HG03442 (cell line): ENCODE measurements at regions not wholly inside any gene's neighbourhood (a gene's known extent, or its start where the extent isn't known, plus 50 kb on each side); places are given as distances from the start of the nearest gene placed in this dataset.
"Not testable (repeated sequence)": the region's sequence is repeated elsewhere in the genome, so short reads cannot be mapped to it uniquely, and the experiment has no call there.

Experiments
- ATAC-seq: cut with Tn5 transposase; IDR thresholded peaks from one replicate; pipeline ENCODE4 v1.9.1; 2021; ENCODE audit warnings: mild to moderate bottlenecking, moderate library complexity; ENCODE audit not compliant: unreplicated experiment

GRCh38 chr3:124620600-124621063, 109.6 kb upstream of the UMPS start:
- ATAC-seq: peak; percentile 54

- ATAC-seq: no peak
Observed at GRCh38 chr3:124621498-124621897, 108.8 kb upstream of the UMPS start.

GRCh38 chr3:124625074-124625473, 105.2 kb upstream of the UMPS start:
- ATAC-seq: no peak

GRCh38 chr3:124627501-124627908, 102.7 kb upstream of the UMPS start:
- no peak for ATAC-seq

- no peak for ATAC-seq
Observed at GRCh38 chr3:124628863-124629262, 101.4 kb upstream of the UMPS start.

GRCh38 chr3:124629497-124629896, 100.8 kb upstream of the UMPS start:
- no peak for ATAC-seq

- no peak for ATAC-seq
Observed at GRCh38 chr3:124630960-124631359, 99.3 kb upstream of the UMPS start.

GRCh38 chr3:124631727-124632126, 98.5 kb upstream of the UMPS start:
- ATAC-seq: no peak

GRCh38 chr3:124632566-124633140, 97.6 kb upstream of the UMPS start:
- no peak for ATAC-seq

GRCh38 chr3:124633524-124633923, 96.7 kb upstream of the UMPS start:
- ATAC-seq: no peak

- ATAC-seq: no peak
Observed at GRCh38 chr3:124634210-124635168, 95.8 kb upstream of the UMPS start.

- no peak for ATAC-seq
Observed at GRCh38 chr3:124635169-124635539, 95.1 kb upstream of the UMPS start.

GRCh38 chr3:124636101-124636862, 94.0 kb upstream of the UMPS start:
- ATAC-seq: no peak

GRCh38 chr3:124636863-124637296, 93.4 kb upstream of the UMPS start:
- ATAC-seq: no peak

GRCh38 chr3:124639406-124640237, 90.6 kb upstream of the UMPS start:
- peak; percentile 47 for ATAC-seq

GRCh38 chr3:124640635-124641306, 89.5 kb upstream of the UMPS start:
- ATAC-seq: no peak

GRCh38 chr3:124643453-124643852, 86.8 kb upstream of the UMPS start:
- no peak for ATAC-seq

- ATAC-seq: not testable (repeated sequence)
Observed at GRCh38 chr3:124646186-124646585, 84.1 kb upstream of the UMPS start.

- ATAC-seq: no peak
Observed at GRCh38 chr3:124648551-124648950, 81.7 kb upstream of the UMPS start.

GRCh38 chr3:124650798-124651197, 79.5 kb upstream of the UMPS start:
- ATAC-seq: peak; percentile 57
